SK-N-SH (cell line): ENCODE measurements at regions not wholly inside any gene's neighbourhood (a gene's known extent, or its start where the extent isn't known, plus 50 kb on each side); places are given as distances from the start of the nearest gene placed in this dataset.

Source experiments
- EP300 ChIP-seq, 2 experiments: IDR thresholded peaks; 2 replicates each; pipeline versions ENCODE4 v1.4.0 to v1.6.1; 2012; ENCODE audit warnings: borderline replicate concordance in 1 of 2, low read depth in 1 of 2, low read length in 1 of 2
- EZH2phosphoT487 ChIP-seq: fragments of 200-600 bp; sonication (generic); IDR thresholded peaks from 2 replicates; pipeline ENCODE4 v1.6.1; 2017; ENCODE audit warnings: low read depth, mixed run types, mild to moderate bottlenecking, antibody characterized with exemption, moderate library complexity, borderline replicate concordance
- FOXJ3 ChIP-seq: sonication (generic); formaldehyde crosslinking; IDR thresholded peaks from 2 replicates; pipeline ENCODE4 v1.5.1; 2020; ENCODE audit warnings: mild to moderate bottlenecking, missing genetic modification reagents
- JUND ChIP-seq: IDR thresholded peaks from 2 replicates; pipeline ENCODE4 v1.4.0; 2012
- MXI1 ChIP-seq: IDR thresholded peaks from 2 replicates; pipeline ENCODE4 v1.6.1; 2012; ENCODE audit warnings: mild to moderate bottlenecking, low read depth, low read length, improper control_type of control experiment
- NRF1 ChIP-seq: IDR thresholded peaks from 2 replicates; pipeline ENCODE4 v1.6.1; 2012; ENCODE audit warnings: low read depth, mild to moderate bottlenecking, low read length
- POLR2AphosphoS5 ChIP-seq: IDR thresholded peaks from 2 replicates; pipeline ENCODE4 v1.6.1; 2012; ENCODE audit warnings: low read depth, low read length
- RFX5 ChIP-seq: IDR thresholded peaks from 2 replicates; pipeline ENCODE4 v1.6.1; 2012; ENCODE audit warnings: mild to moderate bottlenecking, improper control_type of control experiment, low read length
- USF2 ChIP-seq: fragments of 150-350 bp; IDR thresholded peaks from 2 replicates; pipeline ENCODE4 v1.6.1; 2017; ENCODE audit warnings: antibody characterized with exemption, low read length, low read depth, borderline replicate concordance
- ZBTB33 ChIP-seq: IDR thresholded peaks from 2 replicates; pipeline ENCODE4 v1.4.0; 2012; ENCODE audit warnings: low read depth, borderline replicate concordance
- TF ChIP-seq, protein P1 (sequence below): fragments of 200-600 bp; sonication (generic); IDR thresholded peaks from 2 replicates; pipeline ENCODE4 v1.6.1; 2017; ENCODE audit warnings: antibody characterized with exemption, mild to moderate bottlenecking, moderate library complexity
- TF ChIP-seq, protein P2 (sequence below): IDR thresholded peaks from 2 replicates; pipeline ENCODE4 v1.6.1; 2012; ENCODE audit warnings: mild to moderate bottlenecking, low read depth, low read length, moderate library complexity

DNA sequence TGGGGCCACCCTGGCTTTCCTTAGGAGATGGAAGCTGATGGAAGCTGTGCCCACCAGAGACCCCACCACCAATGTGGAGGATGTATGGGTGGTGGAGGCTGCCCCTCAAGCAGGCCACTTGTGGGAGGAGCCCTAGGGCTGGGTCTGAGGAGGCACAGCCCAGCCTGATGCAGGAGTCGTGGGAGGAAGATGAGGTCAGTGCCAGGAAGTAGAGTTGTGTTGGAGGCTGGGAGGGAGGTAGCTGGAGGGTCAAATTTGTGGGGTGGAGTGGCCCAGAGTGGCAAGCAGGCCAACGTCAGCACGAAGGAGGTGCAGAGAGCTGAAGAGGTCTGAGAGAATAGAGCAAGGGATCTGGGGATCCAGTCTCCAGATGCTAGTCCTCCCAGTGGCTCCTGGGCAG is 119.0 kb upstream of the USP24 start:
- TF ChIP-seq, protein P1, sequence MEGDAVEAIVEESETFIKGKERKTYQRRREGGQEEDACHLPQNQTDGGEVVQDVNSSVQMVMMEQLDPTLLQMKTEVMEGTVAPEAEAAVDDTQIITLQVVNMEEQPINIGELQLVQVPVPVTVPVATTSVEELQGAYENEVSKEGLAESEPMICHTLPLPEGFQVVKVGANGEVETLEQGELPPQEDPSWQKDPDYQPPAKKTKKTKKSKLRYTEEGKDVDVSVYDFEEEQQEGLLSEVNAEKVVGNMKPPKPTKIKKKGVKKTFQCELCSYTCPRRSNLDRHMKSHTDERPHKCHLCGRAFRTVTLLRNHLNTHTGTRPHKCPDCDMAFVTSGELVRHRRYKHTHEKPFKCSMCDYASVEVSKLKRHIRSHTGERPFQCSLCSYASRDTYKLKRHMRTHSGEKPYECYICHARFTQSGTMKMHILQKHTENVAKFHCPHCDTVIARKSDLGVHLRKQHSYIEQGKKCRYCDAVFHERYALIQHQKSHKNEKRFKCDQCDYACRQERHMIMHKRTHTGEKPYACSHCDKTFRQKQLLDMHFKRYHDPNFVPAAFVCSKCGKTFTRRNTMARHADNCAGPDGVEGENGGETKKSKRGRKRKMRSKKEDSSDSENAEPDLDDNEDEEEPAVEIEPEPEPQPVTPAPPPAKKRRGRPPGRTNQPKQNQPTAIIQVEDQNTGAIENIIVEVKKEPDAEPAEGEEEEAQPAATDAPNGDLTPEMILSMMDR: no peak
- TF ChIP-seq FOXJ3 (CRISPR knock-in tag): no peak
- no peak for TF ChIP-seq MXI1
- TF ChIP-seq RFX5: no peak
- TF ChIP-seq POLR2AphosphoS5: no peak
- TF ChIP-seq, protein P2, sequence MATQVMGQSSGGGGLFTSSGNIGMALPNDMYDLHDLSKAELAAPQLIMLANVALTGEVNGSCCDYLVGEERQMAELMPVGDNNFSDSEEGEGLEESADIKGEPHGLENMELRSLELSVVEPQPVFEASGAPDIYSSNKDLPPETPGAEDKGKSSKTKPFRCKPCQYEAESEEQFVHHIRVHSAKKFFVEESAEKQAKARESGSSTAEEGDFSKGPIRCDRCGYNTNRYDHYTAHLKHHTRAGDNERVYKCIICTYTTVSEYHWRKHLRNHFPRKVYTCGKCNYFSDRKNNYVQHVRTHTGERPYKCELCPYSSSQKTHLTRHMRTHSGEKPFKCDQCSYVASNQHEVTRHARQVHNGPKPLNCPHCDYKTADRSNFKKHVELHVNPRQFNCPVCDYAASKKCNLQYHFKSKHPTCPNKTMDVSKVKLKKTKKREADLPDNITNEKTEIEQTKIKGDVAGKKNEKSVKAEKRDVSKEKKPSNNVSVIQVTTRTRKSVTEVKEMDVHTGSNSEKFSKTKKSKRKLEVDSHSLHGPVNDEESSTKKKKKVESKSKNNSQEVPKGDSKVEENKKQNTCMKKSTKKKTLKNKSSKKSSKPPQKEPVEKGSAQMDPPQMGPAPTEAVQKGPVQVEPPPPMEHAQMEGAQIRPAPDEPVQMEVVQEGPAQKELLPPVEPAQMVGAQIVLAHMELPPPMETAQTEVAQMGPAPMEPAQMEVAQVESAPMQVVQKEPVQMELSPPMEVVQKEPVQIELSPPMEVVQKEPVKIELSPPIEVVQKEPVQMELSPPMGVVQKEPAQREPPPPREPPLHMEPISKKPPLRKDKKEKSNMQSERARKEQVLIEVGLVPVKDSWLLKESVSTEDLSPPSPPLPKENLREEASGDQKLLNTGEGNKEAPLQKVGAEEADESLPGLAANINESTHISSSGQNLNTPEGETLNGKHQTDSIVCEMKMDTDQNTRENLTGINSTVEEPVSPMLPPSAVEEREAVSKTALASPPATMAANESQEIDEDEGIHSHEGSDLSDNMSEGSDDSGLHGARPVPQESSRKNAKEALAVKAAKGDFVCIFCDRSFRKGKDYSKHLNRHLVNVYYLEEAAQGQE: no peak
- TF ChIP-seq USF2: no peak
- no peak for TF ChIP-seq EZH2phosphoT487
- no peak for TF ChIP-seq ZBTB33
- no peak for TF ChIP-seq EP300 (IDR thresholded peaks at IDR 0.05; ENCODE audit: borderline replicate concordance in 1 of 2, low read depth in 1 of 2, low read length in 1 of 2)
- no peak for TF ChIP-seq JUND
- TF ChIP-seq NRF1: no peak
